Muscle of back (tissue), 3 donors: ENCODE measurements at regions not wholly inside any gene's neighbourhood (a gene's known extent, or its start where the extent isn't known, plus 50 kb on each side); places are given as distances from the start of the nearest gene placed in this dataset.
"Not testable (repeated sequence)": the region's sequence is repeated elsewhere in the genome, so short reads cannot be mapped to it uniquely, and the experiment has no call there.

Experiments
- DNase-seq, 3 donors: peaks; one replicate each; pipeline versions ENCODE4 v3.0.0 to v3.0.0-alpha.2; 2013

DNA sequence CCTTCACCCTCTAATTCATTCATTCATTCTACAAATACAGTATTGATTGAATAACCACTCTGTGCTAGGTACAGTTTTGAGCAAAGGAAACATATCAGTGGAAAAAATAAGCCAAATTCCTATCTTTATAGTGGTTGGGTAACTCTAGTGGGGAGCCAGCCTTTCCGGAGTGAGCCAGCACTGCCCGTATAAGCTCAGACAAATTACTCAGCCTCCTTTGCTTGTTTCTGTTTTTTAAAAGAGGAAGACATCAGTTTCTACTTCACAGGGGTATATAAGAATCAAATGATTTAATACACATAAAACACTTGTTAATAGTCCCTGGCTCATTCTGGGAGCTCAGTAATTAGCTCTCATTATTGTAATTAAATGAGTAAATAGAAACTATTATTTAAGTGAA is 238.2 kb upstream of the MAD2L1 start:
- peak in 1 of 3 donors; percentile 1 for DNase-seq

DNA sequence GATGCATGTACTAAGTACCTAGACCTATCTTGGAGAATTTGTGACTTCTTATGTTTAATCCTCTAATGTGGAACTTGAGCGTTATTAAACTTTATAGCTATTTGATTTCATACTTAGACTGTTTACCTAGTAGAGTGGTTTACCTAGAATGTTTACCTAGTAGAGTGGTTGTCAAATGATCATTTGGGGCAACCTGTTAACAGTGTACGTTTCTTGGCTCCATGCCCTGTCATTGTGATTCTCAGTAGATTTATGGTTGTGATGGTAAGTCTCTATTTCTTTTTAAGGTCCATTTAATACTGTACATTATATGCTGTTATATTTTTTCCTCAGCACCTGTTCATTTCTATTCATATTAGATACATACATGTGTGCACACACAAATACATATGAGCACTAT is 233.0 kb upstream of the MAD2L1 start:
- no peak for DNase-seq

DNA sequence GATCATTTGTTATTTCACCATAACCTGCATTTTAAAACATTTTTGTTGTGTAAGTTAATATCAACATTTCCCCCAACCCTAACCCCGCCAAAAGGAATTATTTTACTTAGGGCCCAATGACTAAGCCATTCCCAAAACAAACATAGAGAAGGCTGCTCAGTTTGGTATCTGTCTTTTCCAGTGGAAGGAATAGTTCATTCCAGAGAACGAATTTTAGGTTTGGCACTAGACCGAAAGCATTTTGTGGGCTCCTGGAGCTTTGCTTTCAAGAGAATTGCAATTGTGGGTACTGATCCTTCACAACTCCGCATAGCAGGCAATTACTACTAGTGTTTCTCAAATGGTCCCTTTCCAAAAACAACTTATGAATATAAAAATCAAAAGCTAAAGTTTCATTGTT is 226.7 kb upstream of the MAD2L1 start:
- peak; percentile 16 to 47 (median 21) for DNase-seq

DNA sequence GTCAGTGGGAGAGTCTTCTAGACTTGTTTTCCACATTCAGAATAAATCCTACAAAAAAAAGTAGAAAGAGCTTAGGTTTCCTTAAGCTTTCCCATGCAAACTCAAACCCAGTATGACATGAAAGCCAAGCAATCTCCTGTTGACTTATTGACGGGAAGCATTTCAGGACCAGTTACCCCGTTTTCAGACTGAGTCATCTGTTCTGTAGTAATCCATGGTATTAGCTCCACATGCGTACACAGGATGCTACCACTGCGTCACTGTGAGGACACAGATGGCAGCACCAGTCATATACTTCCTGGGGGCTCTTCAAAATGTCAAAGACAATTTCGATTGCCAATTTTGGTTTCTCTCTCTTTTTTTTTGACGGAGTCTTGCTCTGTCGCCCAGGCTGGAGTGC is 224.9 kb upstream of the MAD2L1 start:
- no peak for DNase-seq

DNA sequence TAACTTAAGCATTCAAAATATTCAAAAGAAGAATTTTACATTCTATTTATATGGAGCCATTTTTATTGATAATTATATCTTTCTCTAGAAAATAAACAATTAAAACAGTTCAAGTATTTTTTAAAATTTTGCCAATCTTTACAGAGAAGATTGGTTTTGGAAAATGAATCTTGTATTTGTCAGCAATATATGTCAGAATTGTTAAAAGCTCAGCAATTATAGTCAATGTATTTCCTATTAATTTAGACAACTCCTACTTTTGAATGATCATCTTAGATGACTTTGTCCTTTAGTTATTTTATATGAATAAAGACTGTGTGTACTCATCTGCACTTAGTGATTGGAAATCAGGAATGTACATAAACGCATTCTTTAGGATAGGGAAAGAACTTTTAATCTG is 223.9 kb upstream of the MAD2L1 start:
- no peak for DNase-seq

DNA sequence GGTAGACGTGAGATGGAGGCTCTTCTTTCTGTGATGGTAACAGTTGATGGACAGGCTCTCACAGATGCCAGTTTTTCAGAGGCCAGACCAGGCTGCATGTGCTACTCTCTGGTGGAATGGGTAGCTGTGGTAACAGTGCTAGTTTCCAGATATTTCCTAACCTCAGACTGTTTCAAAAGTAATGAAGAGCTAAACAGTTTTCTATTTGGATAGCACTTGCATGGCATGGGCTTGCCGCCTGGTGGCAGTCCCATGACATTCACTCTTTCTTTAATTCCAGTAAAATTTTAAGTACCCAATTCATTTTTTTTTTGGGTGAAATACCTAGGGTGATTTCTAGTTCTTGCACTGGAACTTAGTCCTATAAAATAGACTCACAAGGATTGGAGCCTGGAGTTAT is 220.2 kb upstream of the MAD2L1 start:
- no peak for DNase-seq

DNA sequence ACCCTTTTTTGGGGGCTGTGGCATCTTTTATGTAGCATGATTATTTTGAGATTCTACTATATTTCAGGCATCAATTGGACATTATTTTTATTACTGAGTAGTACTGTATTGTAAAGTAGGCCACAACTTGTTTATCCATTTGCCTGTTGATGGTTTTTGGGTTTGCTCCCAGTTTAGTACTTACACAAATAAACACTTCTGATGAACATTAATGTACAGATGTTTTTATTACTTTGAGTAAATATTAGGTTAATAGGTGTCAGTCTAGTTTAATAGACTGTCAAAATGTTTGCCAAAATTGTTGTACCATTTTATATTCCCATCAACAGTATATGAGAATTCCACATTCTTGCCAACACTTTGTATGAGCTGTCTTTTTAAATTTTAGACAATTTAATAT is 214.9 kb upstream of the MAD2L1 start:
- DNase-seq: no peak

DNA sequence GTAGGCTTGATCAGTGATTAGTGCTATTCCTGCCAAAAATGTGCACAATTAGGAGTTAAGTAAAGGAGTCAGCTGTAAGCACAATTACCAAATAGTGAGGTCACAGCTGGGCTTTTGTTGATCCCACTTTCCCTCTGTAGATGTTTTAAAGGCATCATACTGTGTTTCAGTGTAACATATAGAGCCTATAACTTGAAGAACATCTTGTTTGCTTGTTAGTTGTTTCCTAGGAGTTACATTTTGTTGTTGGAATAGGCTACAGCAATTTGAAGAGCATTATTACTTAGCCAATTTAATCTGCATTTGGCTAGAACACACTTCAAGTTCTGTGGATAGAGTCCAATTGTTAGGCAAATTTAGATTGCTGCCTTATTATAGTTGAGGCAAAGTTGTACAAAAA is 210.7 kb upstream of the MAD2L1 start:
- DNase-seq: peak in 1 of 3 donors; percentile 15

DNA sequence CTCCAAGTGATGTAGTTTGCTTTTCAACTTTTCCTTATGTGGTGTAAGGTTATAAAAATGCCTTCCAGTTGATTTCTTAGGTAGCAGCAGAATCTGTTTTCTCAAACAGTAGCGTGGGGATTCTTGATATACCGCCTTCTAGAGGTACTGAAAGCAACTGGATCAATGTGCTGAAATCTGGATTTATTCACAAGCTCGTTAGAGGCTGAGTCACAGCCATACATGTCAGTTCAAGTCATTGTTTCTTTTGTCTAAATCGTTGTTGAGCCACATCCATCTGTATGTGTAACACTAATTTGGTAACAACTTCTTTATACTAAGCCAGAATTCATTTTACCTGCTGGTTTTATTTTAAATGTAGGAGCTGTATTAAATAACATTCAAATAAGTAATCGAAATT is 200.0 kb upstream of the MAD2L1 start:
- DNase-seq: no peak

DNA sequence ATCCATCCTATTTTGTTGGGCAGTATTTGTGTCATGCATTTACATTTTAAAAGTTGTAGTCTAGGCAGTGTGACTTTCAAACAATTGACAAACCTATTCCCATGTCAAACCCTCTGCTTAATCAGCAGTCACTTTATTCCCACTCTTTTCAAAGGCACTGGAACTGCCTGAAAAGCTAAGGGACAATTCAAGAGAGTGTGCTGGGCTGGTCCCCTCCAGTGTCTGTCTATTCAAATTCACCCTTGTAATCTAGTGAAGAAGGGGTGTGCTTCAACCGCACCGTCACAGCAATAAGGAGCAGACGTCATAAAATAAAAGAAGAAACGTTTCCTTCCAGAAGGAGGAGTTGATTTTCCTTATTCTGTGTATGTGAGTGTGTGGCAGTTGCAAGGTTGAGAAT is 197.0 kb upstream of the MAD2L1 start:
- no peak for DNase-seq

DNA sequence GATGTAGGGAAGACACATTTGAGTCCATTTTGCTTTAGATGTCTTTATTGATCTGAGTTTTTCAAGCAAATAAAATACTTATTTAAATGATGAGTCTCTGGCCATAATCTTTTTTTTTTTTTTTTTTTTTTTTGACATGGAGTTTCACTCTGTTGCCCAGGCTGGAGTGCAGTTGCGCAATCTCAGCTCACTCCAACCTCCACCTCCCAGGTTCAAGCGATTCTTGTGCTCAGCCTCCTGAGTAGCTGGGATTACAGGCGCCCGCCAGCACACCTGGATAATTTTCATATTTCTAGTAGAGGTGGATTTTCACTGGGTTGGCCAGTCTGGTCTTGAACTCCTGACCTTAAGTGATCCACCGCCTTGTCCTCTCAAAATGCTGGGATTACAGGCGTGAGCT is 194.5 kb upstream of the MAD2L1 start:
- no peak for DNase-seq

DNA sequence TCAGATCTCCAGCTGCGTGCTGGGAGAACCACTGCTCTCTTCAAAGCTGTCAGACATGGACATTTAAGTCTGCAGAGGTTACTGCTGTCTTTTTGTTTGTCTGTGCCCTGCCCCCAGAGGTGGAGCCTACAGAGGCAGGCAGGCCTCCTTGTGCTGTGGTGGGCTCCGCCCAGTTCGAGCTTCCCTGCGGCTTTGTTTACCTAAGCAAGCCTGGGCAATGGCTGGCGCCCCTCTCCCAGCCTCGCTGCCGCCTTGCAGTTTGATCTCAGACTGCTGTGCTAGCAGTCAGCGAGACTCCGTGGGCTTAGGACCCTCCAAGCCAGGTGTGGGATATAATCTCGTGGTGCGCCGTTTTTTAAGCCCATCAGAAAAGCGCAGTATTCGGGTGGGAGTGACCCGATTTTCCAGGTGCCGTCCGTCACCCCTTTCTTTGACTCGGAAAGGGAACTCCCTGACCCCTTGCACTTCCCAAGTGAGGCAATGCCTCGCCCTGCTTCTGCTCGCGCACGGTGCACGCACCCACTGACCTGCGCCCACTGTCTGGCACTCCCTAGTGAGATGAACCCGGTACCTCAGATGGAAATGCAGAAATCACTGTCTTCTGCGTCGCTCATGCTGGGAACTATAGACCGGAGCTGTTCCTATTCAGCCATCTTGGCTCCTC is 189.6 kb upstream of the MAD2L1 start:
- not testable (repeated sequence) for DNase-seq

DNA sequence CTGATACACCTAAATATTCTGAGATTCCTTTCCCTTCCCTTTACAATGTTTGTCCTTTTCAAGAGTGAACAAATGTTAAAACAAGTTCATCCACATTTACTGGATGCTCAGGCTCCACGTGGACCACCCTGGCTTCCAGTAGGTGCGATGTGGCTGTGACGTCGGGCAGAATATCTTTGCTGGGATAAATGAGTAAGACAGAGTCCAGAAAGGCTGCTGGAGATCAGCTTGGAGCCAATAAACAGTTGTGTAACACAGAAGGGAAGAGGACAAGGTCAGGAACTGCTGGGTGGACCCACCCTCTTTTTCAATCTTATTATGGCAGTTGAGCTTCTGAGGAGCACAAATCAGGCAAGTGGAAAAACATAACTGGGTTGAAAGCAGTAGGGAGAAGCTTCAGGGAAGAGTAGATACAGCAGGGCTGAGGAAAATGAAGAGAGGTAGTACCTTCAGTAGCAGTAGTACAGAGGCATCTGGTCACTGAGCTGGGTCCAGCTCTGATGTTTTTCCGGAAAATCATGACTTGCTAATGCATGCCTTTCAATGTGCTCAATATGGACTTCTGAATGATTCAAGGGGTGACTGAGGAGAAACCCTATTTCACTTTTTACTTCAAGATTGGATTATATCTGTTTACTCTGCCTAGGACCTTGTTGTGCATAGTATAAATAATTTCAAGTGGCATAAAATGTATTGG is 171.8 kb upstream of the MAD2L1 start:
- DNase-seq: no peak

DNA sequence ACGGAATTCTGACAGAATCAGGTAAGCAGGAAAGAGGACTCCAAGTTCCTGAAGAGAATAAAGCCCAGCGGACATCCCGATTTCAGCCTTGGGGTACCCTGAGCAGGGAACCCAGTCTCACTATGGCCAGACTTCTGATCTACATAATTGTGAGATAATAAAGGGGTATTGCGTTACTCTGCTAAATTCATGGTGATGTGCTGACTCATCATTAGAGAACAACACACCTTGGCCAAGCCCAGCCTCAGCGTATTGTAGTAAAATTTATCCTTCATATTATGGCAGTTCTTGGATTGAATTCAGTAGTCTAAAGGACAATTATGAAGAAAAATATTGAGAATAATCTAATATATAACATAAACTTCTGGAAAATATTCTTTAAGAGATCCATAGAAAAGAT is 170.2 kb upstream of the MAD2L1 start:
- DNase-seq: no peak

DNA sequence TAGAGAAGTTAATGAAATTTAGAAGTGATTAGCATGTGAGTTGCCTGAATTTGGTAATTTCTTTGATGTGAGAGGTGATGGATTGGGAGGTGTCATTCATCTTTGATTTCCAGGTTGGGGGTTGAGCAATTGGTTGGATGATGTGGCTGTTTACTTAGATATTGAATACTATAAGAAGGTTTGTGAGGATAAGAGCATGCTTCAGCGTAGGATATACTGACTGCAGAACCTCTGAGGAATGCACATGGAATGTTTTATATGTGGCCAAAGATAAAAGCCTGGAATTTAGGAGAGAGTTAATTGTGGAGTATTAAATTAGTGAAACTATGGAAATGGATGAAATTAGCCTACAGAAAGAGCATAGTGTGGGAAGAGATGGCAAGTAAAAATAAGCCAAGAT is 165.4 kb upstream of the MAD2L1 start:
- no peak for DNase-seq

DNA sequence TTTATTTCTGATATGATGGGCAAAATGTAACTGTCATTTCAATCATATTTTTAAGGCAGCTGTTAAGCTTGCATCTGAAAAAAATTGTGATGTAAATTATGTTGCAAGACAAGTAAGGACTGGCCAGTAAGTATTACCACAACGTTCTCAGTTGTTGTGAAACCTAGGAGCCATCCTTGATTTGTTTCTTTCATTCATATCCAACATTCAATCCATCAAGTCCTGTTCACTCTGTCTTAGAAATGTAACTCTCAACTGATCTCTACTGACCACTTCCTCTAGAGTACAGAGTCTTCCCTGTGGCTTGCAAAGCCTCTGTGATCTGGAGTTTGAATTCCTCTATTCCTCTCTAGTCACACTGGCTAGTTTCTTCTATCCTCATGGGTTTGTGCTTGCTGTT is 161.4 kb upstream of the MAD2L1 start:
- no peak for DNase-seq

DNA sequence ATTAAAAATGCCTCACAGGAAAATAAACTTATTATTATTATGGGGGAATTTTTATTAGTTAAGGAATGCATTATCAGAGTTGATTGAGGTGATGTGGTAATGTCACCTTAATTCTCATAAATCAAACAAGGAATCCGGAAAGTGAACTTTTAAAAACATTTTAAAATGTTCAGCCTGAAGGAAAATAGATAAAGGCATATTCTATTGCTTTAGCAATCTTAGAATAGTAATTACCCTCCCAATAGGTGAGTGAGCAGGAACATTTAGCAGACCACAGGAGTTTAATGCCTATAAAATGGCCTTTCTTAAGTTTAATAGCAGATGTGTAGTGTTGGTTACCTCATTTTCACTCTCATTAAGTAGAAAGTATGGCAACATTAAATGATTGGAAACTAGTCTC is 160.9 kb upstream of the MAD2L1 start:
- DNase-seq: no peak

DNA sequence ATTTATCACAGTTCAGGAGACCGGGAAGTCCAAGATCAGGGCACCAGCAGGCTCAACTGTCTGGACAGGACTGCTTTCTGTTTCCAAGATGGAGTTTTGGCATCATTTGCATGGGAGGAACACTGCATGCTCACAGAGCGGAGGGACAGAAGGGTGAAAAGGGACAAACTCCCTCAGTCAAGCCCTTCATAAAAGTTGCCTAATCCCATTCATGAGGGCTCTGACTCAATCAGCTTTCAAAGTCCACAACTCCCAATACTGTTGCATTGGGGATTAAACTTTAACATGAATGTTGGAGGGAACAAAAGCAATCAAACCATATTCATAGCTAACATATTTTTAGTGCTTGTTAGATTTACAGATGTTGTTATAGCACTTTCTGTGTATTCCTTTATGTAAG is 158.9 kb upstream of the MAD2L1 start:
- DNase-seq: no peak

DNA sequence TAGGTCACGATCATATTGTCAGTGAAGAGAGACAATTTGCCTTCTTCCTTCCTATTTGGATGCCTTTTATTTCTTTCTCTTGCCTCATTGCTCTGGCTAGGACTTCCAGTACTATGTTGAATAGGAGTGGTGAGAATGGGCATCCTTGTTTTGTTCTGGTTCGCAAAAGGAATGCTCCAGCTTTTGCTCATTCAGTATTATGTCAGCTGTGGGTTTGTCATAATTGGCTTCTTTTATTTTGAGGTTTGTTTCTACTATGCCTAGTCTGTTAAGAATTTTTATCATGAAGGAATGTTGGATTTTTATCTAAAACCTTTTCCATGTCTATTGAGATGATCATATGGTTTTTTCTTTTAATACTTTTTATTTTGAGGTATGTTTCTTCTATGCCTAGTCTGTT is 152.3 kb upstream of the MAD2L1 start:
- no peak for DNase-seq

DNA sequence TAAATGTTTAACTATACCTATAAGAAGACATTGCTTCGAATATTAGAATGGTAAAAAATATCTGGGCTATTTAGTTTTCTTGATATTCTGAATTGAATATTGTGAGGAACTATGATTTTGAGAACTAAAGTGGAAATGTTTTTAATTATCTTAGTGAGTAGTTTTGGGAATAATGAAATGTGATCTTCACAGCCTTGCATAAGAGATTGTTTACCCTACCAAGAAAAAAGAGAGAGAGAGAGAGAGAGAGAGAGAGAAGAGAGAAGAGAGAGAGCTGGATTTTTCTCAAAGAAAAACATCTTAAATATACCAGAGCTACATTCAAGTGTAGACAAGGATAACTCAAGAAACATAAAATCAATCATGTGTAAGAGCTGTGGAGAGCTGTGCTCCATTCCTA is 148.7 kb upstream of the MAD2L1 start:
- no peak for DNase-seq

DNA sequence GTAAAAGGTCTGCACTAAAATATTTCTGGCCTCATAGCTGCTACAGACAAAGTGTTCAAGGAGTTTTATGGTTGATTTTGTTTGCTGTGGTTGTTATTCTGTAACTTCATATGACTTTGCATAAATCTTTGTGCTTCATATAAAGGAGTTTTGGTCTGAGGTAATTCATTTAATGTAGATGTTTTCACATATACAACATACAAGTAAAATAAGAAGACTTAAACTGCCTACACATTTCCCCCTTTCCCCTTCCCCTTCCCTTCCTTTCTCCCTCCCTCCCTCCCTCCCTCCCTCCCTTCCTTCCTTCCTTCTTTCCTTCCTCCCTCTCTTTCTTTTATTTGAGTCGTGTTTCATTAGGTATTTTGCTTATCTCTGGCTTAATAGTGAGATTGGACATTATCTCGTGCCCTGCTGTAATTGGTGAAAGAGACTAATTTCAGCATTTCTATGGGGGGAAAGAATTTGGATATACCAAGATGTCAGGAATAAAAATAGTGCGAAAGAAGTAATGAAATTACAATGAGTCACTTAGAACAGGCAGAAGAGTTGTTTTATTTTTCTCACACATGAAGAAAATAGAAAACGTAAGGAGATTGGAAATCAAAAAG is 144.9 kb upstream of the MAD2L1 start:
- no peak for DNase-seq

DNA sequence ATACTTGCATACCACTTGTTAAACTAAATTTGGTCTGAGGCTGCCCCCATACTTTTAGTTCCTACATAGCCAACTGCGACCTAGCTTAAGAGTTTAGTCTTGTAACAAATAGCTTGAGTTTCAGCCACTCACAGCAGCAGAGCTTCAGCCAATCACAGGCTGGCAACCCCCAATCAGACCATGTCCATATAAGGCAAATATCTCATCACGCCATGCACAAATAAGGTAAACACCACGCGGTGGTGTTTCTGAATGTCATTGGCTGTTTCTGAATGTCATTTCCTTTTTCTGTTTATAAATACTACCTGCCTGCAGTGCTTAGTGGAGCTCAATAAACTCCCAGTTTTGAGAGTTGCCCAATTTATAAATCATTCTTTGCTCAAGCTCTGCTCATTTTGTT is 143.1 kb upstream of the MAD2L1 start:
- no peak for DNase-seq

DNA sequence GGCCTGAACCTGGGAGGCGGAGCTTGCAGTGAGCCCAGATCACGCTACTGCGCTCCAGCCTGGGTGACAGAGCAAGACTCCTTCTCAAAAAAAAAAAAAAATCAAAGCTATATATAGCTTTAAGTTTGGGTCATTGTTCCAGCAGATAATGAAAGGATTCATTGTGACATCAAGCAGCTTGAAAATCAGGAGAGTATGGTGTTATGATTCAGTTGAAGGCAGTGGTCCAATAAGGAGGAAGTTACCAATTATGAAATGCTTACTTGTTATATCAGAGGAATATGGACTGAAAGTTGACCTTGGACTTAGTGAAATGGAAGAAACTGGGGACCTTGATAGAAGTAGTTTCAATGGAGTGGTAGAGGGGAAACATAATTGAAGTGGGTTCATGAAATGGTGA is 140.4 kb upstream of the MAD2L1 start:
- DNase-seq: no peak

DNA sequence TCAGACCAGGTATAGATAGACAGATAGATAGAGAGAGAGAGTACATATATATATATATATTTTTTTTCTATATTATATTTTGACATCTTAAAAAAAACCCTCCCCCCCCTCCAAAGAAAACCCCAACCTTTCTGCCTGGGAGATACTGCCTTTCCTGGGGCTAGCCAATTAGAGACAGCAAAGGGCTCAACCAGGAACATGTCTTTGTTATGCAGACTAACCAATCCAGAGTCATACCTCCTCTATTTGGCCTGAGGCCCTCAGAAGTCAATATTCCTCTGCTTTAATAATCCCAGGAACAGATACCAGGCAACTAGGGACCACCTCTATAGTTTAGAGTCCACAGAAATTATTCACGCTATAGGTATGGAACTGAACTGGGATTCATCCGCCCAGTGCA is 135.6 kb upstream of the MAD2L1 start:
- no peak for DNase-seq
